ENCODE measurements at regions not wholly inside any gene's neighbourhood (a gene's known extent, or its start where the extent isn't known, plus 50 kb on each side); places are given as distances from the start of the nearest gene placed in this dataset.
"Not testable (repeated sequence)": the region's sequence is repeated elsewhere in the genome, so short reads cannot be mapped to it uniquely, and the experiment has no call there.

- no peak overlapping the region for H3K27ac ChIP-seq
- DNase-seq (no peak), ATAC-seq (no peak)
- H3K27me3 ChIP-seq (ENCODE audit: low read depth) = no peaks in the 10 kb centered on the region
- intact Hi-C loops (cut with DNase I) = no loop called here
- no peaks in the 10 kb centered on the region for H3K36me3 ChIP-seq
- no peaks in the 10 kb centered on the region for H3K4me1 ChIP-seq
- TF ChIP-seq CTCF (IDR thresholded peaks at IDR 0.05) = no peak
- H3K4me3 ChIP-seq = no peak overlapping the region
- H3K9me3 ChIP-seq = peaks cover 6% of the 10 kb centered on the region
These were observed 133.7 kb downstream of the S1PR1 start for GRCh38 chr1:101370488-101370887.

- no peaks in the 10 kb centered on the region for H3K36me3 ChIP-seq
- DNase-seq (no peak), ATAC-seq (no peak)
- no peak overlapping the region for H3K27ac ChIP-seq
- H3K4me3 ChIP-seq = no peak overlapping the region
- intact Hi-C loops (cut with DNase I) = no loop called here
- no peak for TF ChIP-seq CTCF (IDR thresholded peaks at IDR 0.05)
- H3K9me3 ChIP-seq = peaks cover 6% of the 10 kb centered on the region
- no peaks in the 10 kb centered on the region for H3K4me1 ChIP-seq
- no peaks in the 10 kb centered on the region for H3K27me3 ChIP-seq (ENCODE audit: low read depth)
These were observed 134.4 kb downstream of the S1PR1 start for GRCh38 chr1:101371259-101371658.

- peaks cover 6% of the 10 kb centered on the region for H3K9me3 ChIP-seq
- no peak for ATAC-seq
- no peak overlapping the region for H3K27ac ChIP-seq
- no peaks in the 10 kb centered on the region for H3K4me1 ChIP-seq
- TF ChIP-seq CTCF (IDR thresholded peaks at IDR 0.05) = no peak
- no peak overlapping the region for H3K4me3 ChIP-seq
- H3K27me3 ChIP-seq (ENCODE audit: low read depth) = no peaks in the 10 kb centered on the region
- H3K36me3 ChIP-seq = no peaks in the 10 kb centered on the region
- no peak for DNase-seq
- intact Hi-C loops (cut with DNase I) = no loop called here
These were observed 136.8 kb downstream of the S1PR1 start for GRCh38 chr1:101373570-101373969.

- H3K27ac ChIP-seq; DNase-seq; H3K27me3 ChIP-seq (ENCODE audit: low read depth); H3K4me3 ChIP-seq; intact Hi-C loops (cut with DNase I); H3K36me3 ChIP-seq; H3K4me1 ChIP-seq; H3K9me3 ChIP-seq; ATAC-seq: not testable (repeated sequence)
These were observed 138.6 kb downstream of the S1PR1 start for GRCh38 chr1:101375448-101375847.

GRCh38 chr1:101376121-101377083 lies 139.6 kb downstream of the S1PR1 start:
- no peaks in the 10 kb centered on the region for H3K27me3 ChIP-seq (ENCODE audit: low read depth)
- H3K9me3 ChIP-seq = peaks cover 6% of the 10 kb centered on the region
- H3K36me3 ChIP-seq = no peaks in the 10 kb centered on the region
- no peak for TF ChIP-seq CTCF (IDR thresholded peaks at IDR 0.05)
- ATAC-seq (no peak), DNase-seq (no peak)
- no peak overlapping the region for H3K4me3 ChIP-seq
- intact Hi-C loops (cut with DNase I) = no loop called here
- H3K4me1 ChIP-seq = no peaks in the 10 kb centered on the region
- no peak overlapping the region for H3K27ac ChIP-seq

GRCh38 chr1:101377084-101377835 lies 140.4 kb downstream of the S1PR1 start:
- no peaks in the 10 kb centered on the region for H3K27me3 ChIP-seq (ENCODE audit: low read depth)
- H3K4me1 ChIP-seq = no peaks in the 10 kb centered on the region
- peaks cover 6% of the 10 kb centered on the region for H3K9me3 ChIP-seq
- H3K36me3 ChIP-seq = no peaks in the 10 kb centered on the region
- intact Hi-C loops (cut with DNase I) = no loop called here
- no peak overlapping the region for H3K4me3 ChIP-seq
- ATAC-seq = no peak
- no peak for DNase-seq
- TF ChIP-seq CTCF (IDR thresholded peaks at IDR 0.05) = no peak
- no peak overlapping the region for H3K27ac ChIP-seq
